SIG-M5 treated with dmso at 0.1 percent for 504 hours (cell line): ENCODE measurements at regions not wholly inside any gene's neighbourhood (a gene's known extent, or its start where the extent isn't known, plus 50 kb on each side); places are given as distances from the start of the nearest gene placed in this dataset.

Experiments used
- DNase-seq: peaks from one replicate; lab custom pipeline; 2025; ENCODE audit not compliant: unreplicated experiment; lab: John Stamatoyannopoulos, UW

- DNase-seq = no peak
Measured at GRCh38 chr1:34693081-34693480, 61.8 kb upstream of the GJB5 start.

- DNase-seq = no peak
Measured at GRCh38 chr1:34694383-34694782, 60.5 kb upstream of the GJB5 start.

GRCh38 chr1:34695580-34695979 lies 59.3 kb upstream of the GJB5 start:
- no peak for DNase-seq

GRCh38 chr1:34696230-34696629 lies 58.6 kb upstream of the GJB5 start:
- no peak for DNase-seq

GRCh38 chr1:34696981-34697380 lies 57.9 kb upstream of the GJB5 start:
- DNase-seq = no peak

- DNase-seq = no peak
Measured at GRCh38 chr1:34697818-34698217, 57.0 kb upstream of the GJB5 start.

GRCh38 chr1:34701326-34702060 lies 53.4 kb upstream of the GJB5 start:
- no peak for DNase-seq
